ENCODE measurements at regions not wholly inside any gene's neighbourhood (a gene's known extent, or its start where the extent isn't known, plus 50 kb on each side); places are given as distances from the start of the nearest gene placed in this dataset.

DNA sequence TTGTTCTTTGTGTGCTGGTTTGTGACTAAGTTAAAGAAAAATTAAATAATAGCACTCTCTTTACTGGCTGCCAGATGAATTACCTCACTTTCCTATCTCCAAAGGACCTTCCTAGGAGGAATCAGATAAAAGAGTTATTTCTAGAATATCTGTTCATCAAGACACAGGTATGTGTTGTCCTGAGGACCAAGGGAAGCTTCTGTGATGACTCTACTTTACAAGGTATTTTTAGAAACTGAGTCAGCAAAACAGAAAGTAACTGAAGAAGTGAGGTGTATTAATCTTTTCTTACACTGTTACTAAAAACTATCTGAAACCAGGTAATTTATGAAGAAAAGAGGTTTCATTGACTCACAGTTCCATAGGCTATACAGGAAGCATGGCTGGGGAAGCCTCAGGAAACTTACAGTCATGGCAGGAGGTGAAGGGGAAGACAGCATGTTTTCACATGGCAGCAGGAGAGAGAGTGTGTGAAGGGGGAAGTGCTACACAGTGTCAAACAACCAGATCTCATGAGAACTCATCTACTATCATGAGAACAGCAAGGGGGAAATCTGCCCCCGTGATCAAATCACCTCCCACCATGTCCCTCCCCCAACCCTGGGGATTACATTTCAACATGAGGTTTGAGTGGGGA lies 189.2 kb upstream of the DMAC1 start:
- H3K27ac ChIP-seq (ENCODE audit: low read depth, low read length): no peak overlapping the region
- H3K4me3 Mint-ChIP-seq: no peak overlapping the region
- H3K4me1 ChIP-seq (ENCODE audit: control insufficient read depth in 2 of 2, insufficient read depth in 2 of 2, low read length in 2 of 2): peaks cover 0 to under 1% of the 10 kb centered on the region in 2 donors
- no peaks in the 10 kb centered on the region for H3K9me3 ChIP-seq (ENCODE audit: control insufficient read depth in 2 of 3, low read length in 3 of 3)
- CTCF ChIA-PET: no interaction called here
- no peak for DNase-seq
- intact Hi-C loops (cut with micrococcal nuclease): no loop called here
- no peaks in the 10 kb centered on the region for H3K36me3 ChIP-seq (ENCODE audit: control insufficient read depth in 2 of 3, insufficient read depth in 3 of 3, low read length in 3 of 3)
- POLR2A ChIA-PET: no interaction called here
- no peak for ATAC-seq
- H3K9me3 Mint-ChIP-seq: peaks cover 0 to 9% (median 0%) of the 10 kb centered on the region in 11 donors
- H3K27me3 Mint-ChIP-seq: peaks cover 0 to 5% (median 0%) of the 10 kb centered on the region in 5 donors
- no peaks in the 10 kb centered on the region for H3K27me3 ChIP-seq (ENCODE audit: control insufficient read depth in 2 of 2, insufficient read depth in 2 of 2, low read length in 2 of 2)
- H3K27ac Mint-ChIP-seq: peak overlapping the region in 1 of 9 donors; percentile 0
- H3K4me1 Mint-ChIP-seq: peaks cover 2 to 16% (median 8%) of the 10 kb centered on the region in 7 donors
- H3K4me3 ChIP-seq (ENCODE audit: low read length): no peak overlapping the region
- peaks cover 0 to 4% (median 0%) of the 10 kb centered on the region in 5 donors for H3K36me3 Mint-ChIP-seq

DNA sequence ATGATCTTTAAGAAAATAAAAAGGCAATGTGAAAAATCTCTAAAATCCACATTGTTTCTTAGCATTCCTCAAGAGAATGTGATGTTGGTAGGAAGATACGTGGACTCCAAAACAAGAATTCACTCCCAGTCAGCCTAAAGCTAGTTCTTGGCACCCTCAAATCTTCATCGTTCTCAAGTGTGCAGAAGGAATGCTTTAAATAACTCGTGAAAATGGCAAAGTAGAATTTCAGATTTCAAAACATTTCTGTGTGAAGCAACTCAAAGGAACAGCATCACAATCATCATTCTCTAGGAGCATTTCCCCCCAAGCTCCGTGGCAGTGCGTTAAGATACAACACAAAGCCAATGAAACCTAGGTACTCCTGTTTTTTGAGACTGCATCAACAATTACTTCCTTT lies 185.1 kb upstream of the DMAC1 start:
- peaks cover 0 to 26% of the 10 kb centered on the region in 2 donors for H3K4me1 ChIP-seq (ENCODE audit: control insufficient read depth in 2 of 2, insufficient read depth in 2 of 2, low read length in 2 of 2)
- DNase-seq (no peak), ATAC-seq (no peak)
- H3K36me3 ChIP-seq (ENCODE audit: control insufficient read depth in 2 of 3, insufficient read depth in 3 of 3, low read length in 3 of 3): no peaks in the 10 kb centered on the region
- Mint-ChIP-seq H3K27ac (no peak overlapping the region), H3K4me3 (no peak overlapping the region), H3K36me3 (peaks cover 0 to 17% (median 3%) of the 10 kb centered on the region in 5 donors), H3K4me1 (peaks cover 24 to 45% (median 40%) of the 10 kb centered on the region in 7 donors), H3K9me3 (peaks cover 0 to 11% (median 0%) of the 10 kb centered on the region in 11 donors), H3K27me3 (no peaks in the 10 kb centered on the region)
- intact Hi-C loops (cut with micrococcal nuclease): loop anchor here in 1 of 2 donors (5.0 kb wide), 1 partner anchor 142 kb away; no protein-coding TSS in a partner anchor
- no peaks in the 10 kb centered on the region for H3K27me3 ChIP-seq (ENCODE audit: control insufficient read depth in 2 of 2, insufficient read depth in 2 of 2, low read length in 2 of 2)
- H3K27ac ChIP-seq (ENCODE audit: low read depth, low read length): no peak overlapping the region
- ChIA-PET POLR2A (no interaction called here), CTCF (no interaction called here)
- no peaks in the 10 kb centered on the region for H3K9me3 ChIP-seq (ENCODE audit: control insufficient read depth in 2 of 3, low read length in 3 of 3)
- no peak overlapping the region for H3K4me3 ChIP-seq (ENCODE audit: low read length)

GRCh38 chr9:7984203-7984602 lies 184.6 kb upstream of the DMAC1 start:
- ChIA-PET POLR2A (interaction anchor here (0.7 kb wide), 1 partner anchor 71 kb away, joined by 3 read pairs; no protein-coding TSS in a partner anchor), CTCF (no interaction called here)
- Histone ChIP-seq H3K4me3 (ENCODE audit: low read length) (no peak overlapping the region), H3K36me3 (ENCODE audit: control insufficient read depth in 2 of 3, insufficient read depth in 3 of 3, low read length in 3 of 3) (no peaks in the 10 kb centered on the region), H3K27ac (ENCODE audit: low read depth, low read length) (no peak overlapping the region), H3K4me1 (ENCODE audit: control insufficient read depth in 2 of 2, insufficient read depth in 2 of 2, low read length in 2 of 2) (peaks cover 0 to 26% of the 10 kb centered on the region in 2 donors), H3K27me3 (ENCODE audit: control insufficient read depth in 2 of 2, insufficient read depth in 2 of 2, low read length in 2 of 2) (no peaks in the 10 kb centered on the region), H3K9me3 (ENCODE audit: control insufficient read depth in 2 of 3, low read length in 3 of 3) (no peaks in the 10 kb centered on the region)
- no peak overlapping the region for H3K4me3 Mint-ChIP-seq
- intact Hi-C loops (cut with micrococcal nuclease): loop anchor here in 1 of 2 donors (5.0 kb wide), 1 partner anchor 142 kb away; no protein-coding TSS in a partner anchor
- ATAC-seq (no peak), DNase-seq (no peak)
- H3K4me1 Mint-ChIP-seq: peaks cover 24 to 47% (median 42%) of the 10 kb centered on the region in 7 donors
- peaks cover 0 to 17% (median 3%) of the 10 kb centered on the region in 5 donors for H3K36me3 Mint-ChIP-seq
- peaks cover 0 to 11% (median 0%) of the 10 kb centered on the region in 11 donors for H3K9me3 Mint-ChIP-seq
- no peak overlapping the region for H3K27ac Mint-ChIP-seq
- no peaks in the 10 kb centered on the region for H3K27me3 Mint-ChIP-seq

GRCh38 chr9:7983490-7983889 lies 183.9 kb upstream of the DMAC1 start:
- ChIA-PET POLR2A (interaction anchor here (0.7 to 1.0 kb wide), 3 partner anchors 16 to 72 kb away, joined by 3 to 4 read pairs (median 3); no protein-coding TSS in a partner anchor), CTCF (interaction anchor here (1.1 kb wide), 1 partner anchor 8 kb away, joined by 3 read pairs; no protein-coding TSS in a partner anchor)
- no peaks in the 10 kb centered on the region for H3K27me3 Mint-ChIP-seq
- H3K36me3 Mint-ChIP-seq: peaks cover 0 to 17% (median 3%) of the 10 kb centered on the region in 5 donors
- intact Hi-C loops (cut with micrococcal nuclease): loop anchor here in 1 of 2 donors (5.0 kb wide), 1 partner anchor 141 kb away; no protein-coding TSS in a partner anchor
- no peaks in the 10 kb centered on the region for H3K36me3 ChIP-seq (ENCODE audit: control insufficient read depth in 2 of 3, insufficient read depth in 3 of 3, low read length in 3 of 3)
- H3K4me3 Mint-ChIP-seq: peak overlapping the region in 8 of 10 donors; percentile 2 to 84 (median 66)
- peak overlapping the region in 6 of 9 donors; percentile 17 to 95 (median 80) for H3K27ac Mint-ChIP-seq
- H3K27ac ChIP-seq (ENCODE audit: low read depth, low read length): no peak overlapping the region
- peaks cover 26 to 49% (median 42%) of the 10 kb centered on the region in 7 donors for H3K4me1 Mint-ChIP-seq
- peak overlapping the region; percentile 26 for H3K4me3 ChIP-seq (ENCODE audit: low read length)
- no peak for DNase-seq
- H3K4me1 ChIP-seq (ENCODE audit: control insufficient read depth in 2 of 2, insufficient read depth in 2 of 2, low read length in 2 of 2): peaks cover 0 to 30% of the 10 kb centered on the region in 2 donors
- H3K9me3 Mint-ChIP-seq: peaks cover 0 to 9% (median 0%) of the 10 kb centered on the region in 11 donors
- ATAC-seq: no peak
- no peaks in the 10 kb centered on the region for H3K27me3 ChIP-seq (ENCODE audit: control insufficient read depth in 2 of 2, insufficient read depth in 2 of 2, low read length in 2 of 2)
- H3K9me3 ChIP-seq (ENCODE audit: control insufficient read depth in 2 of 3, low read length in 3 of 3): no peaks in the 10 kb centered on the region

DNA sequence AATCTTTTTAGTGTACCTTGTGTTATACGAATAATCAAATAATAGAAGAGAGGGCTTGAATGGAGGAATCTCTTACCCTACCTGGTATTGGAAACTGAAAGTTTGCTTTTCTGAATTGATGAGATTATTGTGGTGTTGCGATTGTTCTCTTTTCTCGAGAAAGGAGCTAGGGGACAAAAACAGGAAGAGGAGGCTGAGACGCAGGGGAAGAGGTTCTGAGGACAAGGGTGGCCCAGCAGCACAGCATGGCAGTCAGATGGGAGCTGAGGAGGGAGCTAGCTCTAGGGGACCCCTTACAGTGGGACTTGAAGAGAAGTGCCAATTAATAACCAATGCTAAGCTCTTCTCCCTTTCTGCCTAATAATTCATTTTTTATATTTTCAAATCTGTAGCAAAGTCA lies 183.3 kb upstream of the DMAC1 start:
- Mint-ChIP-seq H3K27ac (peak overlapping the region; percentile 36 to 95 (median 82)), H3K9me3 (peaks cover 0 to 12% (median 0%) of the 10 kb centered on the region in 11 donors)

GRCh38 chr9:7980691-7981289 lies 181.2 kb upstream of the DMAC1 start:
- Histone ChIP-seq H3K4me3 (ENCODE audit: low read length) (no peak overlapping the region), H3K27me3 (ENCODE audit: control insufficient read depth in 2 of 2, insufficient read depth in 2 of 2, low read length in 2 of 2) (no peaks in the 10 kb centered on the region), H3K27ac (ENCODE audit: low read depth, low read length) (no peak overlapping the region), H3K9me3 (ENCODE audit: control insufficient read depth in 2 of 3, low read length in 3 of 3) (no peaks in the 10 kb centered on the region), H3K36me3 (ENCODE audit: control insufficient read depth in 2 of 3, insufficient read depth in 3 of 3, low read length in 3 of 3) (no peaks in the 10 kb centered on the region), H3K4me1 (ENCODE audit: control insufficient read depth in 2 of 2, insufficient read depth in 2 of 2, low read length in 2 of 2) (peaks cover 21 to 53% of the 10 kb centered on the region in 2 donors)
- Mint-ChIP-seq H3K36me3 (peaks cover 0 to 19% (median 3%) of the 10 kb centered on the region in 5 donors), H3K4me1 (peaks cover 47 to 76% (median 66%) of the 10 kb centered on the region in 7 donors), H3K9me3 (peaks cover 0 to 12% (median 0%) of the 10 kb centered on the region in 11 donors), H3K4me3 (peak overlapping the region in 3 of 10 donors; percentile 31 to 61 (median 39)), H3K27me3 (no peaks in the 10 kb centered on the region), H3K27ac (peak overlapping the region in 3 of 9 donors; percentile 25 to 75 (median 67))
- intact Hi-C loops (cut with micrococcal nuclease): loop anchor here in 1 of 2 donors (5.0 kb wide), 1 partner anchor 138 kb away; no protein-coding TSS in a partner anchor
- CTCF ChIA-PET: no interaction called here
- DNase-seq (no peak), ATAC-seq (no peak)
- POLR2A ChIA-PET: no interaction called here

More for the DNA sequence above, 183.3 kb upstream of the DMAC1 start:
- H3K4me3 ChIP-seq (ENCODE audit: low read length): peak overlapping the region; percentile 26
- peaks cover 0 to 17% (median 3%) of the 10 kb centered on the region in 5 donors for H3K36me3 Mint-ChIP-seq
- DNase-seq (peak in 4 of 9 donors; percentile 8 to 22 (median 14)), ATAC-seq (peak; percentile 40)
- no peaks in the 10 kb centered on the region for H3K36me3 ChIP-seq (ENCODE audit: control insufficient read depth in 2 of 3, insufficient read depth in 3 of 3, low read length in 3 of 3)
- peaks cover 2 to 36% of the 10 kb centered on the region in 2 donors for H3K4me1 ChIP-seq (ENCODE audit: control insufficient read depth in 2 of 2, insufficient read depth in 2 of 2, low read length in 2 of 2)
- peaks cover 31 to 55% (median 47%) of the 10 kb centered on the region in 7 donors for H3K4me1 Mint-ChIP-seq
- no peaks in the 10 kb centered on the region for H3K27me3 Mint-ChIP-seq
- no peaks in the 10 kb centered on the region for H3K9me3 ChIP-seq (ENCODE audit: control insufficient read depth in 2 of 3, low read length in 3 of 3)
- H3K27me3 ChIP-seq (ENCODE audit: control insufficient read depth in 2 of 2, insufficient read depth in 2 of 2, low read length in 2 of 2): no peaks in the 10 kb centered on the region
- intact Hi-C loops (cut with micrococcal nuclease): loop anchor here in 1 of 2 donors (5.0 kb wide), 1 partner anchor 141 kb away; no protein-coding TSS in a partner anchor
- peak overlapping the region; percentile 12 to 84 (median 74) for H3K4me3 Mint-ChIP-seq
- H3K27ac ChIP-seq (ENCODE audit: low read depth, low read length): no peak overlapping the region
- ChIA-PET POLR2A (interaction anchor here (0.8 to 1.0 kb wide), 3 partner anchors 12 to 47 kb away, joined by 3 to 4 read pairs (median 4); no protein-coding TSS in a partner anchor), CTCF (interaction anchor here (0.6 to 1.1 kb wide), 3 partner anchors 9 to 377 kb away, joined by 3 to 5 read pairs (median 3); no protein-coding TSS in a partner anchor)
